Right lobe of liver (tissue), 6 donors: ENCODE measurements at regions not wholly inside any gene's neighbourhood (a gene's known extent, or its start where the extent isn't known, plus 50 kb on each side); places are given as distances from the start of the nearest gene placed in this dataset.
"Not testable (repeated sequence)": the region's sequence is repeated elsewhere in the genome, so short reads cannot be mapped to it uniquely, and the experiment has no call there.

ENCODE experiments used
- ATAC-seq, 4 donors: fragments of 200-7000 bp; cut with Tn5 transposase; one replicate each; pipeline ENCODE4 v1.9.1; 2020; ENCODE audit warnings: mild to moderate bottlenecking in 4 of 4, moderate library complexity in 4 of 4
- DNase-seq, 3 donors: peaks; one replicate each; pipeline ENCODE4 v3.0.0-alpha.2; 2020
- H3K27ac ChIP-seq, 3 donors: fragments of 200-600 bp; one replicate each; pipeline ENCODE4 v1.8.0; 2022
- H3K27me3 ChIP-seq, 2 donors: fragments of 200-600 bp; one replicate each; pipeline ENCODE4 v1.8.0; 2022
- H3K36me3 ChIP-seq, 4 donors: fragments of 200-600 bp; sonication (generic) in 1 of 4; one replicate each; pipeline versions ENCODE4 v1.5.1 to v1.8.0; 2017 to 2022; ENCODE audit warnings: control low read depth in 1 of 4
- H3K4me1 ChIP-seq, 4 donors: fragments of 200-600 bp; sonication (generic) in 1 of 4; one replicate each; pipeline versions ENCODE4 v1.5.1 to v1.8.0; 2017 to 2022; ENCODE audit warnings: control low read depth in 1 of 4
- H3K4me3 ChIP-seq, 3 donors: fragments of 200-600 bp; one replicate each; pipeline ENCODE4 v1.8.0; 2022
- H3K9me3 ChIP-seq, 4 donors: fragments of 200-600 bp; sonication (generic) in 1 of 4; one replicate each; pipeline versions ENCODE4 v1.5.1 to v1.8.0; 2017 to 2022; ENCODE audit warnings: control low read depth in 1 of 4
- POLR2A ChIP-seq: fragments of 450-650 bp; IDR thresholded peaks from one replicate; pipeline ENCODE4 v1.6.1; 2017; ENCODE audit warnings: antibody characterized with exemption, mild to moderate bottlenecking
- WGBS: methylation state at CpG from one replicate; pipeline ENCODE4 v1.1.6; 2018; ENCODE audit warnings: low coverage, low lambda C conversion rate; ENCODE audit not compliant: insufficient coverage; ENCODE audit errors: missing lambda C conversion rate; 5-methylcytosine and 5-hydroxymethylcytosine counted together
- intact Hi-C, 2 donors: fragments of 100-400 bp; cut with DNase I; formaldehyde crosslinking; loops; one replicate each; pipeline versions ENCODE4 v1.11.2 to v1.14.1; 2022
- TF ChIP-seq, protein P1 (sequence below), 4 donors: fragments of 200-600 bp in 3 of 4; fragments of 450-650 bp in 1 of 4; IDR thresholded peaks; one replicate each; pipeline versions ENCODE4 v1.5.1 to v1.8.0; 2016 to 2022; ENCODE audit warnings: antibody characterized with exemption in 4 of 4, mild to moderate bottlenecking in 2 of 4
- donor health status: DM: no; HTN: yes; CAD: no.
- donor health status: DM: no; HTN: no; CAD: no.
- donor health status: DM: no; HTN: no; CAD: no.
- donor health status: DM: no; HTN: yes; CAD: no.
- donor health status: DM: no; HTN: yes; CAD: no.

DNA sequence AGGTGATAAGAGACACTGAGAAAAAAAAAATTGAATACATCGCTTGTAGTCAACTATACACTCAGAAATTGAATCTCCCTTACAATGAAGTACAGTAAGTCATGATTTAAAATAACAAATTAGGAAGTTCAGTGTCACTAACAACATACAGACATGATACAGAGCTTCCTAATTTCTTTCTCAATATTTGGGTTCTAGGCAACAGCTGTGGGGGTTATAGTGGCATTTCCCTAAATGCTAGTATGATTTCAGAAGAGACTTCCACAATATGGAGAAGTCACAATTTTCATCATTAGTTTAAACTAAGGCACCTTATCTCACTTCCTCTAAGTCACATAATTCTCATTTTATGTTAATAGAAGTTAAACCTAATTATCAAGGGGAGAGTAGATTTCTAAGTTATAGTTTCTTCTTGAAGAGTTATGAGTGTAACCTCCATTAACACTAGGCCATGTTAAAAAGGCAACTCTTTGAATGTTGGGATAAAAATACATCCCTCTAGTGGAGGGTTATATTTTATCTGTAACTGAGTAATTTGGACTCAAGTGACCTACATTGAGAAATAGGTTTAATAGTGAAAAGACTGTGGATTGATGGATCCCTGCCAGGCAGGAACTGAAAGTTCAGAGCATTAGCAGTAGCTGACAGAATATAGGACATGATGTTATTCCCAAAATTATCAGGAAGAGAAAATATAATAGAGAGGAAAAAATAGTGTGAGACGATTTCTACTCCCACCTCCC, 286.0 kb upstream of the SUCLG2 start:
- H3K9me3 ChIP-seq: no peaks in the 10 kb centered on the region
- H3K36me3 ChIP-seq: no peaks in the 10 kb centered on the region
- intact Hi-C loops: no loop called here
- no peaks in the 10 kb centered on the region for H3K27me3 ChIP-seq
- H3K4me1 ChIP-seq: peaks cover 0 to 21% (median 2%) of the 10 kb centered on the region in 4 donors
- ATAC-seq (peak; percentile 91 to 95 (median 94)), DNase-seq (peak in 2 of 3 donors; percentile 46 to 85)
- TF ChIP-seq POLR2A: no peak
- TF ChIP-seq, protein P1, sequence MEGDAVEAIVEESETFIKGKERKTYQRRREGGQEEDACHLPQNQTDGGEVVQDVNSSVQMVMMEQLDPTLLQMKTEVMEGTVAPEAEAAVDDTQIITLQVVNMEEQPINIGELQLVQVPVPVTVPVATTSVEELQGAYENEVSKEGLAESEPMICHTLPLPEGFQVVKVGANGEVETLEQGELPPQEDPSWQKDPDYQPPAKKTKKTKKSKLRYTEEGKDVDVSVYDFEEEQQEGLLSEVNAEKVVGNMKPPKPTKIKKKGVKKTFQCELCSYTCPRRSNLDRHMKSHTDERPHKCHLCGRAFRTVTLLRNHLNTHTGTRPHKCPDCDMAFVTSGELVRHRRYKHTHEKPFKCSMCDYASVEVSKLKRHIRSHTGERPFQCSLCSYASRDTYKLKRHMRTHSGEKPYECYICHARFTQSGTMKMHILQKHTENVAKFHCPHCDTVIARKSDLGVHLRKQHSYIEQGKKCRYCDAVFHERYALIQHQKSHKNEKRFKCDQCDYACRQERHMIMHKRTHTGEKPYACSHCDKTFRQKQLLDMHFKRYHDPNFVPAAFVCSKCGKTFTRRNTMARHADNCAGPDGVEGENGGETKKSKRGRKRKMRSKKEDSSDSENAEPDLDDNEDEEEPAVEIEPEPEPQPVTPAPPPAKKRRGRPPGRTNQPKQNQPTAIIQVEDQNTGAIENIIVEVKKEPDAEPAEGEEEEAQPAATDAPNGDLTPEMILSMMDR (IDR thresholded peaks at IDR 0.05): peak; percentile 44 to 73 (median 51)
- H3K4me3 ChIP-seq: peak overlapping the region in 2 of 3 donors; percentile 20 to 31
- peak overlapping the region; percentile 51 to 65 (median 61) for H3K27ac ChIP-seq
- WGBS: 40% methylated on average over 2 of the region's 2 CpGs

DNA sequence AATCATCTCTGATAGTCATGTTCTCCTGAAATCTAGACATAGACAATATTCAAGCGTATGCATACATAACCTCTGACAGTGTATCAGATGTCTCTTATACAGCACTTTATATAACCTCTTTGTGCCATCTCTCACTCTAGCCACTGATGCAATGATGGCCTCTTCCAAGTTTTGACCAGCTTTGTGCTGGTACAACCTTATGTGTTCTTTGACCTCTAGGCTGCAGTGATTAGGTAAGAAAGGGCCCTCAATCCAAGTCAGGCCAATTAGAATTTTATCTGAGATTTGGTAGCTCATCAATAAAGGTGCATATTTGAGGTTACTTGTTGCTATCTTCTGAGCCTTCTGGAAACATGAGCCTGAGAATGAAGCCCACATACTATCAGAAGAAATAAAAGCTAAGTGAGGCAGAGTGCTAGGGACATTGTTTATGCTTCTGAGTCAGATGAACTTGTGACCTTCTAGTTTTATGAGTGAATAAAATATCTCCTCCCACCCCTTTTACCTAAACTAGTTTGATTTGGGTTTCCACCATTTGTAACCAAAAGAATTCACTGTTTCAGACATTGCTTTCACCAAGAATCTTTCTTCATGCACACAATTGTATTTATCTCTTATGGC, 283.2 kb upstream of the SUCLG2 start:
- no peaks in the 10 kb centered on the region for H3K36me3 ChIP-seq
- intact Hi-C loops: no loop called here
- DNase-seq: peak in 1 of 3 donors; percentile 58
- WGBS: 70% methylated on average over 1 of the region's 1 CpG
- no peaks in the 10 kb centered on the region for H3K9me3 ChIP-seq
- H3K4me3 ChIP-seq: no peak overlapping the region
- peaks cover 0 to 21% (median 2%) of the 10 kb centered on the region in 4 donors for H3K4me1 ChIP-seq
- peak overlapping the region in 1 of 3 donors; percentile 30 for H3K27ac ChIP-seq
- peak; percentile 77 to 89 (median 84) for ATAC-seq
- no peaks in the 10 kb centered on the region for H3K27me3 ChIP-seq
- TF ChIP-seq, protein P1 (IDR thresholded peaks at IDR 0.05): no peak
- no peak for TF ChIP-seq POLR2A

DNA sequence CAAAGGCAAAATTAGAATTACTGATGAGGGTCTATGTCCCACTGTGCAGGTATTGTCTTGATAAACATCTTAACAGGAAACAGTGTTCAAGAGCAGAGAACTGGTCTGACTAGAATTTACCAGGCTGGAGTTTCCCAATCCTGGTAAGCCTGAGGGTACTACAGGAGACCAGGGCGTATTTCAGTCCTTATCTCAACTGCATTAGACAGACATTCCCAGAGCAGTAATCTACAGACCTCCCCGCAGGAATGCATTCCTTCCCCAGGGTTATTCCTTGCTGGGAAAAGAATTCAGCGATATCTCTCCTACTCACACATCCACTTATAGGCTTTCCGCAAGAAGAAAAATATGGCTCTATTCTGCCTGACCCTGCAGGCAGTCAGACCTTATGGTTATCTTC, 276.0 kb upstream of the SUCLG2 start:
- intact Hi-C loops, H3K4me3 ChIP-seq, H3K9me3 ChIP-seq, H3K27me3 ChIP-seq, DNase-seq, H3K4me1 ChIP-seq, ATAC-seq, H3K36me3 ChIP-seq, H3K27ac ChIP-seq: not testable (repeated sequence)
- WGBS: 92% methylated on average over 4 of the region's 4 CpGs

DNA sequence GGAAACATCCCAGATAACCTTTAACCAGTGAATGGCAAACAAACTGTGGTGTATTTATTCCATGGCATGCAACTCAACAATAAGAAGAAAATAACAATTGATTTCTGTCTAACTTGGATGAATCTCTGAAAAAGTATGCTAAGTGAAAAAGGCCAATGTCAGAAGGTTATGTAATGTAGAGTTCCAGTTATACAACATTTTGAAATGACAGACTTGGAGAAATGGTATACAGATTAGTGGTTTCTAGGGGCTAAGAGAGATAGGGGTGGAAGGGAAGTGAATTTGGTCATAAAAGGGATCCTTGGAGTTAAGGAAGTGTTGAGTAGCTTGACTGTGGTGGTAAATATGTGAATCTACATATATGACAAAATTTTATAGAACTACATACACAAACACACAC, 269.4 kb upstream of the SUCLG2 start:
- peaks cover 0 to 4% (median 0%) of the 10 kb centered on the region in 4 donors for H3K4me1 ChIP-seq
- no peaks in the 10 kb centered on the region for H3K27me3 ChIP-seq
- H3K9me3 ChIP-seq: no peaks in the 10 kb centered on the region
- H3K27ac ChIP-seq: no peak overlapping the region
- TF ChIP-seq, protein P1 (IDR thresholded peaks at IDR 0.05): no peak
- no peak for TF ChIP-seq POLR2A
- no peaks in the 10 kb centered on the region for H3K36me3 ChIP-seq
- intact Hi-C loops: no loop called here
- H3K4me3 ChIP-seq: no peak overlapping the region
- DNase-seq (no peak), ATAC-seq (peak in 2 of 4 donors; percentile 55 to 66)

DNA sequence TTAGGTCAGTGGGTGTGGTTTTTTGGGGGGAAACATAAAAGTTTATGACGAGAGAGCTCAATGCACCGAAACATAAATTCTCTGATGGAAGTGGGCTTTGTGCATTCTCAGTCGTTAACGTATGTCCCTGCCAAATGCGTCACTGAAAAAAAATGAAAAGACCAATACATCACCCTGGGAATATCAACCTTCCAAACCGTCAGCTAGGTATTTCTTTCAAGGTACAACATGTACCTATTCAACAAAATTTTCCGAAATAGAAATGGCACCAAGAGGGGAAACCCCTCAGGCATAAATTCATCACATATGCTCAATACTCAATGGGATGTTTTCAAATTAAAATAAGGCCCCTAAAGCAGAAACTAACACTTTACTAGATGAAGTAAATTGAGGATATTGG, 266.6 kb upstream of the SUCLG2 start:
- H3K27ac ChIP-seq: no peak overlapping the region
- H3K36me3 ChIP-seq: no peaks in the 10 kb centered on the region
- no peak overlapping the region for H3K4me3 ChIP-seq
- no peaks in the 10 kb centered on the region for H3K9me3 ChIP-seq
- ATAC-seq (no peak), DNase-seq (no peak)
- intact Hi-C loops: no loop called here
- 82% methylated on average over 7 of the region's 7 CpGs for WGBS
- H3K4me1 ChIP-seq: peaks cover 0 to 4% (median 0%) of the 10 kb centered on the region in 4 donors
- TF ChIP-seq, protein P1 (IDR thresholded peaks at IDR 0.05): no peak
- no peak for TF ChIP-seq POLR2A
- H3K27me3 ChIP-seq: no peaks in the 10 kb centered on the region
